Heart left ventricle (tissue), 16 donors: ENCODE measurements at regions not wholly inside any gene's neighbourhood (a gene's known extent, or its start where the extent isn't known, plus 50 kb on each side); places are given as distances from the start of the nearest gene placed in this dataset.

Experiments
- ATAC-seq, 4 donors: fragments of 200-7000 bp; cut with Tn5 transposase; one replicate each; pipeline ENCODE4 v1.9.1; 2020 to 2022; ENCODE audit warnings: moderate library complexity in 4 of 4, mild to moderate bottlenecking in 3 of 4, moderate number of reproducible peaks in 1 of 4
- DNase-seq, 5 donors: peaks; one replicate each; pipeline ENCODE4 v3.0.0-alpha.2; 2020
- H3K27ac ChIP-seq, 12 donors: fragments of 200-600 bp; sonication (generic) in 4 of 12; one replicate each; pipeline versions ENCODE4 v1.5.0 to v1.8.0; 2016 to 2022; ENCODE audit warnings: mild to moderate bottlenecking in 2 of 12
- H3K27me3 ChIP-seq, 9 donors: fragments of 200-600 bp; sonication (generic) in 2 of 9; one replicate each; pipeline versions ENCODE4 v1.5.1 to v1.8.0; 2016 to 2022; ENCODE audit warnings: mild to moderate bottlenecking in 3 of 9
- H3K36me3 ChIP-seq, 9 donors: fragments of 200-600 bp; sonication (generic) in 2 of 9; one replicate each; pipeline versions ENCODE4 v1.5.0 to v1.8.0; 2018 to 2022; ENCODE audit warnings: mild to moderate bottlenecking in 2 of 9
- H3K4me1 ChIP-seq, 12 donors: fragments of 200-600 bp; sonication (generic) in 4 of 12; one replicate each; pipeline versions ENCODE4 v1.5.0 to v1.8.0; 2016 to 2022; ENCODE audit warnings: mild to moderate bottlenecking in 3 of 12
- H3K4me3 ChIP-seq, 12 donors: fragments of 200-600 bp; sonication (generic) in 4 of 12; one replicate each; pipeline versions ENCODE4 v1.5.0 to v1.8.0; 2017 to 2022; ENCODE audit warnings: mild to moderate bottlenecking in 9 of 12, moderate library complexity in 4 of 12
- H3K9me3 ChIP-seq, 12 donors: fragments of 200-600 bp; sonication (generic) in 4 of 12; one replicate each; pipeline versions ENCODE4 v1.5.0 to v1.8.0; 2016 to 2022; ENCODE audit warnings: mild to moderate bottlenecking in 1 of 12
- POLR2A ChIP-seq, 2 donors: fragments of 450-650 bp; IDR thresholded peaks; one replicate each; pipeline ENCODE4 v1.6.1; 2017; ENCODE audit warnings: antibody characterized with exemption in 2 of 2, mild to moderate bottlenecking in 2 of 2, moderate library complexity in 2 of 2
- WGBS, 4 donors: extraction: QIAGEN DNeasy Blood & Tissue Kit in 2 of 4; methylation state at CpG; one replicate each; pipeline versions ENCODE4 v1.1.5 to v1.1.7; 2013 to 2018; 5-methylcytosine and 5-hydroxymethylcytosine counted together
- intact Hi-C, 10 donors: fragments of 100-400 bp; cut with DNase I; formaldehyde crosslinking; loops; one replicate each; pipeline versions ENCODE4 v1.11.1 to v1.14.2; 2022
- TF ChIP-seq, protein P1 (sequence below), 12 donors: fragments of 200-600 bp; sonication (generic) in 4 of 12; IDR thresholded peaks; one replicate each; pipeline versions ENCODE4 v1.5.0 to v1.8.0; 2018 to 2022; ENCODE audit warnings: antibody characterized with exemption in 12 of 12, mild to moderate bottlenecking in 5 of 12
- donor health status: ischemic (EF 13 %, LVEDD 7.1; RV severe dilation, severe dysfunction).
- donor health status: healthy with polysubstance abuse.
- donor health status: DM: no; HTN: yes; CAD: no.
- donor health status: DM: no; HTN: no; CAD: no.
- donor health status: ischemic (EF 25% LVEDD 6.9; RV normal size, moderate dysfunction).
- donor health status: ischemic (EF 25% LVEDD 5.7; RV mildly dilated, moderate dysfunction).
- donor health status: healthy.
- donor health status: DM: yes; HTN: yes; CAD: no.
- donor health status: ischemic (EF 35%, LVEDD 5.7; RV mildly dilated, moderate dysfunction).
- donor health status: nonischemic (EF 11% LVEDD 7.7; RV severe dilation, severe dysfunction).
- donor health status: DM: yes; HTN: yes; CAD: no.
- donor health status: PGD.
- donor health status: ischemic (EF 29% LVEDD 5.4; RV normal size, mild dysfunction).
- donor health status: nonischemic (EF 23%, LVEDD 6.1; RV moderate dilation, normal function).

DNA sequence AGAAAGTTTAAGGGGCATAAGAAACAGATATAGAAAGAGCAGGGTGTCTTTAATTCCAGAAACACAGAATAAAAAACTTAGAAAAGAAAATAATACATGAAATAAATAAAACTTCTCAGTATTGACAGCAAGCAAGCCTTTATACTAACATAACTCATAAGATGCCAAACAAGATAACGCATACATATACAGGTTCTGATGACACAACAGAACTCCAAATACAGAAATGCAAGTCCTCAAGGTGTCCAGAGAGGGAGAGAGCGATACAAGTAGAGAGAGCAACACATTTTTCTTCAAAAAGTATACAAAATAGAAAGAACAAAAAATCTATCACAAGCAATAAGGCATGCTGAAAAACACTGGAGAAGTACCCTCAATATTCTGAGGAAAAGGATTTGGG is 314.6 kb upstream of the POM121L12 start:
- no peaks in the 10 kb centered on the region for H3K27me3 ChIP-seq
- intact Hi-C loops = no loop called here
- H3K27ac ChIP-seq = no peak overlapping the region
- no peak overlapping the region for H3K4me3 ChIP-seq
- DNase-seq (no peak), ATAC-seq (no peak)
- WGBS, 4 donors = 92 to 95% (median 93%) methylated on average over 2 of the region's 2 CpGs
- H3K9me3 ChIP-seq = no peaks in the 10 kb centered on the region
- TF ChIP-seq POLR2A (IDR thresholded peaks at IDR 0.05) = no peak
- TF ChIP-seq, protein P1, sequence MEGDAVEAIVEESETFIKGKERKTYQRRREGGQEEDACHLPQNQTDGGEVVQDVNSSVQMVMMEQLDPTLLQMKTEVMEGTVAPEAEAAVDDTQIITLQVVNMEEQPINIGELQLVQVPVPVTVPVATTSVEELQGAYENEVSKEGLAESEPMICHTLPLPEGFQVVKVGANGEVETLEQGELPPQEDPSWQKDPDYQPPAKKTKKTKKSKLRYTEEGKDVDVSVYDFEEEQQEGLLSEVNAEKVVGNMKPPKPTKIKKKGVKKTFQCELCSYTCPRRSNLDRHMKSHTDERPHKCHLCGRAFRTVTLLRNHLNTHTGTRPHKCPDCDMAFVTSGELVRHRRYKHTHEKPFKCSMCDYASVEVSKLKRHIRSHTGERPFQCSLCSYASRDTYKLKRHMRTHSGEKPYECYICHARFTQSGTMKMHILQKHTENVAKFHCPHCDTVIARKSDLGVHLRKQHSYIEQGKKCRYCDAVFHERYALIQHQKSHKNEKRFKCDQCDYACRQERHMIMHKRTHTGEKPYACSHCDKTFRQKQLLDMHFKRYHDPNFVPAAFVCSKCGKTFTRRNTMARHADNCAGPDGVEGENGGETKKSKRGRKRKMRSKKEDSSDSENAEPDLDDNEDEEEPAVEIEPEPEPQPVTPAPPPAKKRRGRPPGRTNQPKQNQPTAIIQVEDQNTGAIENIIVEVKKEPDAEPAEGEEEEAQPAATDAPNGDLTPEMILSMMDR (IDR thresholded peaks at IDR 0.05) = no peak
- no peaks in the 10 kb centered on the region for H3K36me3 ChIP-seq
- no peaks in the 10 kb centered on the region for H3K4me1 ChIP-seq

DNA sequence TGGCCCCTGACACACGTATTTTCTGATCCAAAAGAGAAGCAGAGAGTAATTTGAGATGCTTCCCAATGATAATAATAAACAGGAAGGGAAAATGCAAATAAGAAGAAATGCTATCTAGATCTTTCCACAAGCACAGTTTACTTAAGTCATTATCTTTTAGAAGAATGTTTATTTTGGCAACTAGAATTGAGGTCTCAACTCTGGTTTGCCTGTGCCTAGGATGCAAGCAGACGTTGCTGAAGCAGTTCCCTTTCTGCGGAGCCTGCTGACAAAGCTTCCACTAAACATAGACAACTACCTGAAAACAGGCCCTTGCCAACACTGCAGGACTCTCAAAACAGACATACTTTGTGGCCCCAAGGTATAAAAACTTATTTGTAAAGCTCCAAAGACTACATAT is 315.8 kb upstream of the POM121L12 start:
- WGBS, 4 donors = 29 to 46% (median 38%) methylated on average over 3 of the region's 3 CpGs
- DNase-seq = no peak

GRCh38 chr7:52715701-52716100 is 319.7 kb upstream of the POM121L12 start:
- Histone ChIP-seq H3K27ac (no peak overlapping the region), H3K4me1 (no peaks in the 10 kb centered on the region), H3K27me3 (no peaks in the 10 kb centered on the region), H3K36me3 (no peaks in the 10 kb centered on the region), H3K9me3 (peaks cover 0 to 16% (median 0%) of the 10 kb centered on the region in 12 donors), H3K4me3 (no peak overlapping the region)
- TF ChIP-seq, protein P1 (IDR thresholded peaks at IDR 0.05) = no peak
- TF ChIP-seq POLR2A (IDR thresholded peaks at IDR 0.05) = no peak
- no peak for ATAC-seq
- DNase-seq = no peak
- 85 to 92% (median 87%) methylated on average over 7 of the region's 7 CpGs for WGBS, 4 donors
- intact Hi-C loops = no loop called here

More for the DNA sequence above, 315.8 kb upstream of the POM121L12 start:
- H3K27ac ChIP-seq = no peak overlapping the region
- H3K9me3 ChIP-seq = no peaks in the 10 kb centered on the region
- H3K27me3 ChIP-seq = no peaks in the 10 kb centered on the region
- ATAC-seq = no peak
- TF ChIP-seq, protein P1 (IDR thresholded peaks at IDR 0.05) = no peak
- TF ChIP-seq POLR2A (IDR thresholded peaks at IDR 0.05) = no peak
- intact Hi-C loops = no loop called here
- no peak overlapping the region for H3K4me3 ChIP-seq
- H3K36me3 ChIP-seq = no peaks in the 10 kb centered on the region
- H3K4me1 ChIP-seq = no peaks in the 10 kb centered on the region

- no peaks in the 10 kb centered on the region for H3K27me3 ChIP-seq
- no peak overlapping the region for H3K27ac ChIP-seq
- TF ChIP-seq, protein P1 (IDR thresholded peaks at IDR 0.05) = no peak
- TF ChIP-seq POLR2A (IDR thresholded peaks at IDR 0.05) = no peak
- H3K36me3 ChIP-seq = no peaks in the 10 kb centered on the region
- 43 to 96% (median 54%) methylated on average over 2 of the region's 2 CpGs for WGBS, 4 donors
- peaks cover 0 to 31% (median 3%) of the 10 kb centered on the region in 12 donors for H3K9me3 ChIP-seq
- ATAC-seq (no peak), DNase-seq (no peak)
- H3K4me3 ChIP-seq = no peak overlapping the region
- no peaks in the 10 kb centered on the region for H3K4me1 ChIP-seq
- intact Hi-C loops = no loop called here
Measured at GRCh38 chr7:52712938-52713337, 322.5 kb upstream of the POM121L12 start.
